ENCODE measurements at regions not wholly inside any gene's neighbourhood (a gene's known extent, or its start where the extent isn't known, plus 50 kb on each side); places are given as distances from the start of the nearest gene placed in this dataset.

- no peak for DNase-seq
Measured at GRCh38 chr22:23522623-23523251, 57.4 kb downstream of the IGLL1 start.

DNA sequence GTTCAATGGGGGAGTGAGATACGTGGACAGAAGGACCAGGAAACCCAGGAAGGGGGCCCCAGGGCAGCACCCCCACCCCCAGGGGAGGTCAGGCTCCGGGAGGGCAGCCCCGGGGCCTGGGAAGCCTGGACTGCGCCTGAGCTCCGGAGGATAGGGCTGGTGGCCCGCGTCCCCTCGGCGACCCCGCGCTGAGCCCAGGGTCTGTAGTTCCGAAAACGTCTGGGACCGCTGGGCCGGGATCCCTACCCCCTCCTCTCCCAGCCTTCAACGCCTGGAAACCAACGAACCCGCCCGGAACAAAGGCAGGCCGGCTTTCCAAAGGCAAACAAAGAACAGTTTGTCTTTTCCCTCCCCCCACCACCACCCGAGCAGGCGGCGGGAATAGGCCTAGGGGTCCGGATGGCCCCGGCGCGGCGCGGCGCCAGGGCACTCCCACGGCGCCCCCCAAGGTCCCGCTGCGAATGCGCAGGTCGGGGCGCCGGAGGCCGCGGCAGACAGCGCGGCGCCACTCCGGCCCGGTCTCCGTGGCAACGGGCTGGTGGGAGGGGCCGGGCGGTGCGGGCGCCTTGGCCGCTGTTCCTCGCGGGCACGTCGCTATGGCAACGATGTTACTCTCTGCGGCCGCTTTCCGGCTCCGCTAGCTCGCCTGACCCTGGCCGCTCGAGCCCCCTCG lies 58.5 kb downstream of the IGLL1 start:
- DNase-seq = peak; percentile 77

DNA sequence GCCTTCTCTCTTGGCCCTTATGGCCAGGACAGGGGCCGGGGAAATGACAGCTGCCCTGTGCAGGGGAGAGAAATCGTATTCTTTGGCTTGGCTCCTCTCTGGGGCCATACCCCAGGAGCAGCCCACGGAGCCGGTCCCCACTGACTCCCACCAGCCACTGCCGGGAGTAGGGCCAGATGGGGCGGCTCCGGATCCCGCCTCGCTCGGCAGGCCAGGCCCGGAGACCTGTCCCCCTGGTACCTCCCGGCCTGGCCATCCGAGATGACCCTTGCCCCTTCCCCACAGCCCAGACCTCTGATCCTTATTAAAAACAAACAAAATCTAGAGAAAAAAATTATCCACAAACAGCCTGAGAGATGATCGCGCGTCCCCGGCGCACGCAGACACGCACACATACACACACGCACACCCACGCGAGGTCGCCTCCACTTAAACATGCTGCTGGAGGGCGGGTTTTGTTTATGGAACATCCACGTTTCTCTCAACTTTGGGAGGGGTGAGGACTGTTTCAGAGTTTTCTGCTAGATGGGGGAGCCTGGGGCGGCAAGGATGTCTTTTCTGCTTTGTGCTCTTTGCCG lies 59.1 kb downstream of the IGLL1 start:
- DNase-seq = no peak

- DNase-seq = no peak
Measured at GRCh38 chr22:23519442-23520157, 60.5 kb downstream of the IGLL1 start.

GRCh38 chr22:23518376-23519187 lies 61.5 kb downstream of the IGLL1 start:
- DNase-seq = no peak

GRCh38 chr22:23517804-23518375 lies 62.2 kb downstream of the IGLL1 start:
- no peak for DNase-seq

DNA sequence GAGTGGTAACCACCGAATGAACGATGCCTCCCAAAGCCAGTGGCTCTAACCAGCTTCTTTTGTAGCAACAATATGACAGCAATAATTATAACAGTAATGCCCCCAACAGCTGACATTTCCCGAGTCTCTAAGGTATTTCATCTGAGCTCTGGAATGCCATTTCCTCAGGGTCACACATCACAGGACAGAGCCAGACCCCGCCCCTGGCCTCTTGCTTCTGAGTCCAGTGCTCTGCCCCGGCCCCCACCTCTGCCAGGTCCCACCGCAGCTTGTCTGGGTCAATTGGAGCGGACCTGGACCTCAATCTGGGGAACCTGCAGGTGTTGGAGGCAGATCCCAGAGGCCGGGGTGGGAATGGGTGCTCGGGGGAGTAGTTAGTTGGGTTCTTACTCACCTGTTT lies 63.8 kb downstream of the IGLL1 start:
- no peak for DNase-seq

DNA sequence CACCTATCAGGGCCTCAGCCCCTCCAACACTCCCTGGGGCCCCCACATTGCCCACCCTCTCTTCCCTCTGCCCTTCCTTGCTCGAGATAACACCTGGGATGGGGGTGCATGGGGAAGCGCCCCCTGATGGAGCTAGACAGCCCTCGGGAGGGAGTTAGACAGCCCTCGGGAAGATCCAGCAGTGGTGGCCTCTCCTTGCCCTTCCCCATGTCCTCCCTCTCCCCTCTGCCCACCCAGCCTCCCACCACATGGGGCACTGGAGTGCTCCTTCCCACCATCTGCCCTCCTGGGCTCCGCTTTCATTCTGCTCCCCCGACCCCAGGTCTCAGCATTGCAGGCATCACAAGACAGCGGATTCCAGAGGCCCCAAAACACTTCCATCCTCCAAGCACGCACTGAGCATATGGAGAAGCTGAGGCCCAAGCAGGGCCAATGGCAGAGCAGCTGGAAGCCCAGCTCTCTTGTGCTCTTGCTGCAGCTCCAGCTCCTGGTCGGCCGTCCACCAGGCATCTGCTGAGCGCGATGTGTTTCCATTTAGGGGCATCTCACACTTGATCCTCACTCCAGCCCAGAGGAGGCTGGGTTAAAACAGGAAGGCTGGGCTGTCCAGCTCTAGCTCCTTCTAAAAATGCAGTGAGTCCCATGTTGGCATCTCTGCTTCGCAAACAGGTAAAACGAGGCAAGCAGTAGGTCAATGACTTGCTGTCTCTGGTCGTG lies 65.6 kb downstream of the IGLL1 start:
- DNase-seq = no peak

GRCh38 chr22:23513705-23514104 lies 66.4 kb downstream of the IGLL1 start:
- DNase-seq = no peak

GRCh38 chr22:23513133-23513532 lies 67.0 kb downstream of the IGLL1 start:
- no peak for DNase-seq

- DNase-seq = no peak
Measured at GRCh38 chr22:23512721-23513120, 67.4 kb downstream of the IGLL1 start.

GRCh38 chr22:23512348-23512705 lies 67.8 kb downstream of the IGLL1 start:
- no peak for DNase-seq

GRCh38 chr22:23511627-23512347 lies 68.3 kb downstream of the IGLL1 start:
- no peak for DNase-seq

- no peak for DNase-seq
Measured at GRCh38 chr22:23509571-23510302, 70.4 kb downstream of the IGLL1 start.

DNA sequence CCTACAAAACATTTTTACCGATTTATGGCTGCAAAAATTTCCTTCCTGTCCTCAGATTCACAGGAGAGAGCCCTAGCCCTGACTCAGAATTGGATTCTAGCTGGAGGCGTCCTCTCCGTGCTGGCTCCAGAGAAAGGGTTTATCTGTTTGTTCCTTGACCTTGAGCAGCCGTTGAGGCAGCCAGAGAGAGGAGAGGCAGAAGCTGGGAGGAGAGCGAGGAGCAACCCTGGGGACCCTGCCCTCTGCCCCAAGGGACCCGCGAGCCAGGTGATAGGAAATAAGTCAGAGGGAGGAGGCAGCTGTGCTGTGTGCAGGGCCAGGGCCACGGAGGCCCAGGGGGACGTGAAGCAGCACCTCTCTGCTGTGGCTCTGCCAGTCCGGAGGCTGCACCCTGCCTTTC lies 75.6 kb downstream of the IGLL1 start:
- no peak for DNase-seq

GRCh38 chr22:23503736-23504440 lies 76.2 kb downstream of the IGLL1 start:
- DNase-seq = no peak

GRCh38 chr22:23503142-23503541 lies 76.9 kb downstream of the IGLL1 start:
- no peak for DNase-seq

DNA sequence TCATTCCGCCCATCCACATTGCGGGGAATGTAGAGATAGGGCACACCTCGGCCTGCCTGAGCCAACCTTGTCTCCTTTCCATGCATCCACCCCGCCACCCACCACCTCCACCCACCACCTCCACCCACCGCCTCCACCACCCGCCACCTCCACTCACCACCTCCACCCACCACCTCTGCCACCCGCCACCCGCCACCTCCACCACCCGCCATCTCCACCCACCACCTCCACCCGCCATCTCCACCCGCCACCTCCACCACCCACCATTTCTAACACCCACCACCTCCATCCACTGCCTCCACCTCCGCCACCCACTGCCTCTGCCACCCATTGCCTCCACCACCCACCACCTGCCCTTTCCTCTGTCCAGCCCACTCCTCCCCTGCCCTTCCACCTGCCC lies 78.4 kb downstream of the IGLL1 start:
- DNase-seq = no peak

GRCh38 chr22:23501261-23501619 lies 78.8 kb downstream of the IGLL1 start:
- no peak for DNase-seq

Data from CD4-positive, alpha-beta T cell treated with Interleukin-12 subunit alpha and Interleukin-12 subunit beta, for 1 hour (primary cell).